Endodermal cell (in vitro differentiated cells): ENCODE measurements at regions not wholly inside any gene's neighbourhood (a gene's known extent, or its start where the extent isn't known, plus 50 kb on each side); places are given as distances from the start of the nearest gene placed in this dataset.

Experiments
- DNase-seq: peaks from one replicate; pipeline ENCODE4 v3.0.0-alpha.2; 2017
- H3K27ac ChIP-seq: 2 replicates; pipeline ENCODE4 v1.5.1; 2013; ENCODE audit warnings: mild to moderate bottlenecking, low read depth, low read length, moderate library complexity
- H3K27me3 ChIP-seq: 2 replicates; pipeline ENCODE4 v1.6.1; 2013; ENCODE audit warnings: mild to moderate bottlenecking, low read length, moderate library complexity; ENCODE audit not compliant: insufficient read depth, control insufficient read depth, poor library complexity, severe bottlenecking
- H3K36me3 ChIP-seq: 2 replicates; pipeline ENCODE4 v1.7.0; 2013; ENCODE audit warnings: mild to moderate bottlenecking, low read length, moderate library complexity; ENCODE audit not compliant: control insufficient read depth, insufficient read depth
- H3K4me1 ChIP-seq: one replicate; pipeline ENCODE4 v1.7.0; 2013; ENCODE audit warnings: low read length; ENCODE audit not compliant: control insufficient read depth, insufficient read depth
- H3K4me3 ChIP-seq: 2 replicates; pipeline ENCODE4 v1.5.1; 2013; ENCODE audit warnings: mild to moderate bottlenecking, low read length, moderate library complexity
- H3K9ac ChIP-seq: 2 replicates; pipeline ENCODE4 v1.6.1; 2013; ENCODE audit warnings: mild to moderate bottlenecking, low read length, moderate library complexity; ENCODE audit not compliant: poor library complexity, severe bottlenecking; ENCODE audit errors: extremely low read depth
- H3K9me3 ChIP-seq: 2 replicates; pipeline ENCODE4 v1.6.1; 2013; ENCODE audit warnings: mild to moderate bottlenecking, low read length, moderate library complexity; ENCODE audit not compliant: control insufficient read depth
- H3K27ac Mint-ChIP-seq: 2 replicates; pipeline ENCODE4 v1.8.0; 2020; ENCODE audit warnings: mixed read lengths
- H3K27me3 Mint-ChIP-seq: 2 replicates; pipeline ENCODE4 v1.8.0; 2021; ENCODE audit warnings: mild to moderate bottlenecking, mixed read lengths; ENCODE audit not compliant: insufficient read depth
- H3K36me3 Mint-ChIP-seq: 2 replicates; pipeline ENCODE4 v1.8.0; 2020; ENCODE audit warnings: low read depth, mixed read lengths
- H3K4me1 Mint-ChIP-seq: 2 replicates; pipeline ENCODE4 v1.8.0; 2020; ENCODE audit warnings: mixed read lengths
- H3K4me3 Mint-ChIP-seq: 2 replicates; pipeline ENCODE4 v1.8.0; 2020; ENCODE audit warnings: mild to moderate bottlenecking, moderate library complexity, mixed read lengths
- H3K9me3 Mint-ChIP-seq: 2 replicates; pipeline ENCODE4 v1.8.0; 2020; ENCODE audit warnings: mild to moderate bottlenecking, mixed read lengths
- CTCF ChIP-seq: fragments of 200-600 bp; sonication (generic); conservative IDR thresholded peaks from 2 replicates; pipeline ENCODE4 v1.5.0; 2021; ENCODE audit warnings: antibody characterized with exemption, mild to moderate bottlenecking
- WGBS, 2 experiments: methylation state at CpG; one replicate each; pipeline versions ENCODE4 v1.1.5 to v1.1.7; 2013; ENCODE audit warnings: missing lambda C conversion rate in 2 of 2, mixed read lengths in 1 of 2; ENCODE audit not compliant: insufficient coverage in 1 of 2, insufficient read length in 1 of 2; 5-methylcytosine and 5-hydroxymethylcytosine counted together

GRCh38 chr2:57897920-57898319 is 148.7 kb upstream of the VRK2 start:
- Histone ChIP-seq H3K27me3 (no peaks in the 10 kb centered on the region), H3K4me3 (no peak overlapping the region), H3K4me1 (no peaks in the 10 kb centered on the region), H3K27ac (no peak overlapping the region), H3K9me3 (no peaks in the 10 kb centered on the region), H3K36me3 (no peaks in the 10 kb centered on the region), H3K9ac (no peak overlapping the region)
- Mint-ChIP-seq H3K4me1 (no peaks in the 10 kb centered on the region), H3K27me3 (no peaks in the 10 kb centered on the region), H3K27ac (no peak overlapping the region), H3K9me3 (no peaks in the 10 kb centered on the region), H3K36me3 (no peaks in the 10 kb centered on the region), H3K4me3 (no peak overlapping the region)
- no peak for TF ChIP-seq CTCF
- WGBS, 2 experiments = 90 to 100% methylated on average over 1 of the region's 1 CpG
- no peak for DNase-seq

GRCh38 chr2:57899898-57900297 is 146.7 kb upstream of the VRK2 start:
- 100% methylated on average over 1 of the region's 1 CpG; no CpG with 5 or more reads in 1 of the 2 experiments for WGBS, 2 experiments
- peaks cover 5% of the 10 kb centered on the region for H3K4me1 Mint-ChIP-seq
- H3K27me3 Mint-ChIP-seq = no peaks in the 10 kb centered on the region
- no peaks in the 10 kb centered on the region for H3K27me3 ChIP-seq
- H3K9ac ChIP-seq = no peak overlapping the region
- no peak overlapping the region for H3K4me3 ChIP-seq
- no peak overlapping the region for H3K27ac Mint-ChIP-seq
- no peaks in the 10 kb centered on the region for H3K36me3 Mint-ChIP-seq
- H3K36me3 ChIP-seq = no peaks in the 10 kb centered on the region
- TF ChIP-seq CTCF = no peak
- no peaks in the 10 kb centered on the region for H3K4me1 ChIP-seq
- H3K9me3 Mint-ChIP-seq = no peaks in the 10 kb centered on the region
- H3K27ac ChIP-seq = no peak overlapping the region
- no peaks in the 10 kb centered on the region for H3K9me3 ChIP-seq
- no peak for DNase-seq
- H3K4me3 Mint-ChIP-seq = no peak overlapping the region

GRCh38 chr2:57902578-57902977 is 144.0 kb upstream of the VRK2 start:
- no peak for DNase-seq
- no peak overlapping the region for H3K4me3 ChIP-seq
- TF ChIP-seq CTCF = no peak
- no peaks in the 10 kb centered on the region for H3K27me3 Mint-ChIP-seq
- no peaks in the 10 kb centered on the region for H3K27me3 ChIP-seq
- H3K27ac ChIP-seq = no peak overlapping the region
- H3K36me3 ChIP-seq = no peaks in the 10 kb centered on the region
- 89% methylated on average over 3 of the region's 6 CpGs; no CpG with 5 or more reads in 1 of the 2 experiments for WGBS, 2 experiments
- no peaks in the 10 kb centered on the region for H3K9me3 ChIP-seq
- no peak overlapping the region for H3K27ac Mint-ChIP-seq
- no peak overlapping the region for H3K4me3 Mint-ChIP-seq
- peaks cover 9% of the 10 kb centered on the region for H3K4me1 Mint-ChIP-seq
- H3K4me1 ChIP-seq = no peaks in the 10 kb centered on the region
- H3K9ac ChIP-seq = no peak overlapping the region
- no peaks in the 10 kb centered on the region for H3K9me3 Mint-ChIP-seq
- no peaks in the 10 kb centered on the region for H3K36me3 Mint-ChIP-seq
